SK-N-SH treated with all-trans-retinoic acid at 6 μM for 48 hours (cell line): ENCODE measurements at regions not wholly inside any gene's neighbourhood (a gene's known extent, or its start where the extent isn't known, plus 50 kb on each side); places are given as distances from the start of the nearest gene placed in this dataset.

Experiments used
- ATAC-seq: fragments of 200-7000 bp; cut with Tn5 transposase; 3 replicates; pipeline ENCODE4 v1.9.1; 2020; ENCODE audit warnings: mild to moderate bottlenecking, moderate library complexity
- ARNTL ChIP-seq: fragments of 450-650 bp; formaldehyde crosslinking; IDR thresholded peaks from 2 replicates; pipeline ENCODE4 v1.5.0; 2020; ENCODE audit warnings: low read depth, mild to moderate bottlenecking, moderate library complexity, borderline replicate concordance
- BACH2 ChIP-seq: fragments of 250-450 bp; sonication (Bioruptor Pico); IDR thresholded peaks from 2 replicates; pipeline ENCODE4 v1.9.0; 2021; ENCODE audit warnings: mild to moderate bottlenecking, borderline replicate concordance
- CSDC2 ChIP-seq: fragments of 250-450 bp; sonication (Bioruptor Pico); IDR thresholded peaks from 2 replicates; pipeline ENCODE4 v1.5.0; 2020; ENCODE audit warnings: mild to moderate bottlenecking, moderate library complexity
- ESRRG ChIP-seq: fragments of 250-450 bp; sonication (Bioruptor Pico); IDR thresholded peaks from 2 replicates; pipeline ENCODE4 v1.6.1; 2021; ENCODE audit warnings: mild to moderate bottlenecking
- GLIS3 ChIP-seq: fragments of 250-450 bp; sonication (Bioruptor Pico); IDR thresholded peaks from 2 replicates; pipeline ENCODE4 v1.5.0; 2020; ENCODE audit warnings: mild to moderate bottlenecking, moderate library complexity
- ISL1 ChIP-seq: fragments of 250-450 bp; sonication (Bioruptor Pico); IDR thresholded peaks from 2 replicates; pipeline ENCODE4 v2.1.2; 2022; ENCODE audit warnings: mild to moderate bottlenecking, moderate library complexity
- OSR1 ChIP-seq: fragments of 250-450 bp; sonication (Bioruptor Pico); IDR thresholded peaks from 2 replicates; pipeline ENCODE4 v1.8.0; 2022; ENCODE audit warnings: moderate library complexity, mild to moderate bottlenecking, inconsistent platforms
- PATZ1 ChIP-seq: fragments of 250-450 bp; sonication (Bioruptor Pico); IDR thresholded peaks from 2 replicates; pipeline ENCODE4 v1.8.0; 2020; ENCODE audit warnings: mild to moderate bottlenecking, moderate library complexity, borderline replicate concordance
- PPARA ChIP-seq: fragments of 250-450 bp; sonication (Bioruptor Pico); IDR thresholded peaks from 2 replicates; pipeline ENCODE4 v1.5.0; 2020; ENCODE audit warnings: mild to moderate bottlenecking, borderline replicate concordance
- RARB ChIP-seq: fragments of 250-450 bp; sonication (Bioruptor Pico); IDR thresholded peaks from 2 replicates; pipeline ENCODE4 v1.8.0; 2021; ENCODE audit warnings: mild to moderate bottlenecking, moderate library complexity
- SNAI2 ChIP-seq: fragments of 250-450 bp; sonication (Bioruptor Pico); IDR thresholded peaks from 2 replicates; pipeline ENCODE4 v1.5.0; 2020; ENCODE audit warnings: mild to moderate bottlenecking, moderate library complexity
- TCF4 ChIP-seq: fragments of 250-450 bp; sonication (Bioruptor Pico); IDR thresholded peaks from 2 replicates; pipeline ENCODE4 v1.8.0; 2021; ENCODE audit warnings: mild to moderate bottlenecking, moderate library complexity, borderline replicate concordance
- TOX ChIP-seq: fragments of 250-450 bp; sonication (Bioruptor Pico); IDR thresholded peaks from 2 replicates; pipeline ENCODE4 v1.8.0; 2021; ENCODE audit warnings: mild to moderate bottlenecking, moderate library complexity, borderline replicate concordance
- ZC3H10 ChIP-seq: fragments of 250-450 bp; sonication (Bioruptor Pico); IDR thresholded peaks from 2 replicates; pipeline ENCODE4 v1.5.1; 2021; ENCODE audit warnings: mild to moderate bottlenecking, moderate library complexity
- ZFP3 ChIP-seq: fragments of 250-450 bp; sonication (Bioruptor Pico); IDR thresholded peaks from 2 replicates; pipeline ENCODE4 v1.5.0; 2020; ENCODE audit warnings: mild to moderate bottlenecking, moderate library complexity
- ZFP30 ChIP-seq: fragments of 450-650 bp; formaldehyde crosslinking; IDR thresholded peaks from 2 replicates; pipeline ENCODE4 v1.5.0; 2022; ENCODE audit warnings: mild to moderate bottlenecking, moderate library complexity
- ZNF565 ChIP-seq: fragments of 450-650 bp; formaldehyde crosslinking; conservative IDR thresholded peaks from 2 replicates; pipeline ENCODE4 v1.5.0; 2020; ENCODE audit warnings: low read depth, mild to moderate bottlenecking, moderate library complexity
- ZNF8 ChIP-seq: fragments of 450-650 bp; formaldehyde crosslinking; IDR thresholded peaks from 2 replicates; pipeline ENCODE4 v1.5.0; 2020; ENCODE audit warnings: mild to moderate bottlenecking, moderate library complexity
- TF ChIP-seq, protein P1 (sequence below): fragments of 250-450 bp; sonication (Bioruptor Pico); IDR thresholded peaks from 2 replicates; pipeline ENCODE4 v1.5.1; 2021; ENCODE audit warnings: mild to moderate bottlenecking, moderate library complexity
- TF ChIP-seq, protein P2 (sequence below): fragments of 250-450 bp; sonication (Bioruptor Pico); IDR thresholded peaks from 2 replicates; pipeline ENCODE4 v1.5.1; 2020; ENCODE audit warnings: low read depth, mild to moderate bottlenecking, moderate library complexity
- TF ChIP-seq, protein P3 (sequence below): fragments of 250-450 bp; sonication (Bioruptor Pico); IDR thresholded peaks from 2 replicates; pipeline ENCODE4 v1.8.0; 2021; ENCODE audit warnings: low read depth, mild to moderate bottlenecking, moderate library complexity, borderline replicate concordance

- TF ChIP-seq, protein P1, sequence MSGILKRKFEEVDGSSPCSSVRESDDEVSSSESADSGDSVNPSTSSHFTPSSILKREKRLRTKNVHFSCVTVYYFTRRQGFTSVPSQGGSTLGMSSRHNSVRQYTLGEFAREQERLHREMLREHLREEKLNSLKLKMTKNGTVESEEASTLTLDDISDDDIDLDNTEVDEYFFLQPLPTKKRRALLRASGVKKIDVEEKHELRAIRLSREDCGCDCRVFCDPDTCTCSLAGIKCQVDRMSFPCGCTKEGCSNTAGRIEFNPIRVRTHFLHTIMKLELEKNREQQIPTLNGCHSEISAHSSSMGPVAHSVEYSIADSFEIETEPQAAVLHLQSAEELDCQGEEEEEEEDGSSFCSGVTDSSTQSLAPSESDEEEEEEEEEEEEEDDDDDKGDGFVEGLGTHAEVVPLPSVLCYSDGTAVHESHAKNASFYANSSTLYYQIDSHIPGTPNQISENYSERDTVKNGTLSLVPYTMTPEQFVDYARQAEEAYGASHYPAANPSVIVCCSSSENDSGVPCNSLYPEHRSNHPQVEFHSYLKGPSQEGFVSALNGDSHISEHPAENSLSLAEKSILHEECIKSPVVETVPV (CRISPR knock-in tag): no peak
- no peak for TF ChIP-seq ESRRG
- no peak for TF ChIP-seq ZFP30
- no peak for TF ChIP-seq ZNF8 (CRISPR knock-in tag)
- no peak for TF ChIP-seq CSDC2
- TF ChIP-seq TOX (CRISPR knock-in tag): no peak
- TF ChIP-seq ZFP3 (CRISPR knock-in tag): no peak
- no peak for TF ChIP-seq SNAI2 (CRISPR knock-in tag)
- no peak for TF ChIP-seq RARB (CRISPR knock-in tag)
- TF ChIP-seq TCF4: no peak
- no peak for TF ChIP-seq GLIS3 (CRISPR knock-in tag)
Observed at GRCh38 chr9:1383899-1384455, 333.8 kb downstream of the DMRT2 start.

GRCh38 chr9:1384816-1385215 is 334.7 kb downstream of the DMRT2 start:
- no peak for TF ChIP-seq PATZ1
- no peak for TF ChIP-seq ZNF8 (CRISPR knock-in tag)
- no peak for TF ChIP-seq ZC3H10
- no peak for TF ChIP-seq OSR1 (CRISPR knock-in tag)
- TF ChIP-seq PPARA (CRISPR knock-in tag): no peak
- no peak for TF ChIP-seq CSDC2
- no peak for TF ChIP-seq ZFP3 (CRISPR knock-in tag)
- no peak for TF ChIP-seq TOX (CRISPR knock-in tag)
- no peak for TF ChIP-seq ARNTL (CRISPR knock-in tag)
- TF ChIP-seq, protein P1 (CRISPR knock-in tag): no peak
- TF ChIP-seq SNAI2 (CRISPR knock-in tag): no peak
- TF ChIP-seq, protein P2, sequence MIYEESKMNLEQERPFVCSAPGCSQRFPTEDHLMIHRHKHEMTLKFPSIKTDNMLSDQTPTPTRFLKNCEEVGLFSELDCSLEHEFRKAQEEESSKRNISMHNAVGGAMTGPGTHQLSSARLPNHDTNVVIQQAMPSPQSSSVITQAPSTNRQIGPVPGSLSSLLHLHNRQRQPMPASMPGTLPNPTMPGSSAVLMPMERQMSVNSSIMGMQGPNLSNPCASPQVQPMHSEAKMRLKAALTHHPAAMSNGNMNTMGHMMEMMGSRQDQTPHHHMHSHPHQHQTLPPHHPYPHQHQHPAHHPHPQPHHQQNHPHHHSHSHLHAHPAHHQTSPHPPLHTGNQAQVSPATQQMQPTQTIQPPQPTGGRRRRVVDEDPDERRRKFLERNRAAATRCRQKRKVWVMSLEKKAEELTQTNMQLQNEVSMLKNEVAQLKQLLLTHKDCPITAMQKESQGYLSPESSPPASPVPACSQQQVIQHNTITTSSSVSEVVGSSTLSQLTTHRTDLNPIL (CRISPR knock-in tag): no peak
- no peak for TF ChIP-seq ZNF565 (CRISPR knock-in tag)
- no peak for TF ChIP-seq TCF4
- TF ChIP-seq ISL1 (CRISPR knock-in tag): no peak
- no peak for TF ChIP-seq ZFP30
- no peak for TF ChIP-seq BACH2 (CRISPR knock-in tag)
- TF ChIP-seq, all 23 proteins: peak for 0
- ATAC-seq: no peak

More at GRCh38 chr9:1383899-1384455, 333.8 kb downstream of the DMRT2 start:
- no peak for ATAC-seq

- TF ChIP-seq ZNF565 (CRISPR knock-in tag) (no peak), OSR1 (CRISPR knock-in tag) (no peak), TOX (CRISPR knock-in tag) (no peak)
- TF ChIP-seq, all 23 proteins: peak for 0
- no peak for ATAC-seq
Observed at GRCh38 chr9:1386420-1386819, 336.3 kb downstream of the DMRT2 start.

DNA sequence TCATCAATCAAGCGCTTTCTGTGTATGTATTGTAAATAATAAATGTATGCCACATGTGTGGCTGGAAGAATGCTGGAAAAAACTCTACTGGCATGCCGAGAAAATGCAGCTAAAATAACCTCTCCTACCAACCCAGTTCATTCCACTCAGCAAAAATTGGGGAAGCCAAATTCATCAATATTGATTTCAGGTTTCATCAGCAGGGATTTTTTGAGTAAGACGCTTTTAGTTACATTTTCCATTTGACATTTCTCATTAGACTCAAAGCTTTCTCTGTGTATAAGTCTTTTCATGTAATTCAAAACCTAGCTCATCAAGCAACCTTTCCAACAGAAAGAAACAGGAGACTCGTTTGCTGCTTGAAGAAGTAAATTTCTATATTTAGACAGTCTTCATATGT is 338.1 kb downstream of the DMRT2 start:
- ATAC-seq: no peak
- no peak for TF ChIP-seq PATZ1
- TF ChIP-seq, protein P3, sequence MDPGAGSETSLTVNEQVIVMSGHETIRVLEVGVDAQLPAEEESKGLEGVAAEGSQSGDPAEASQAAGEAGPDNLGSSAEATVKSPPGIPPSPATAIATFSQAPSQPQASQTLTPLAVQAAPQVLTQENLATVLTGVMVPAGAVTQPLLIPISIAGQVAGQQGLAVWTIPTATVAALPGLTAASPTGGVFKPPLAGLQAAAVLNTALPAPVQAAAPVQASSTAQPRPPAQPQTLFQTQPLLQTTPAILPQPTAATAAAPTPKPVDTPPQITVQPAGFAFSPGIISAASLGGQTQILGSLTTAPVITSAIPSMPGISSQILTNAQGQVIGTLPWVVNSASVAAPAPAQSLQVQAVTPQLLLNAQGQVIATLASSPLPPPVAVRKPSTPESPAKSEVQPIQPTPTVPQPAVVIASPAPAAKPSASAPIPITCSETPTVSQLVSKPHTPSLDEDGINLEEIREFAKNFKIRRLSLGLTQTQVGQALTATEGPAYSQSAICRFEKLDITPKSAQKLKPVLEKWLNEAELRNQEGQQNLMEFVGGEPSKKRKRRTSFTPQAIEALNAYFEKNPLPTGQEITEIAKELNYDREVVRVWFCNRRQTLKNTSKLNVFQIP (CRISPR knock-in tag): no peak
